ENCODE measurements at regions not wholly inside any gene's neighbourhood (a gene's known extent, or its start where the extent isn't known, plus 50 kb on each side); places are given as distances from the start of the nearest gene placed in this dataset.

GRCh38 chr3:61454006-61454585, 107.3 kb upstream of the PTPRG start:
- Histone ChIP-seq H3K9me3 (ENCODE audit: insufficient read depth, low read depth, low read length) (no peaks in the 10 kb centered on the region), H3K9me2 (replicated peaks; ENCODE audit: low read depth, low read length) (no peaks in the 10 kb centered on the region)

GRCh38 chr3:61454801-61455200, 106.6 kb upstream of the PTPRG start:
- H4K20me1 ChIP-seq (ENCODE audit: insufficient read depth, low read length, poor library complexity, severe bottlenecking), result no peaks in the 10 kb centered on the region
- no peak for TF ChIP-seq EZH2phosphoT487 (IDR thresholded peaks at IDR 0.05; ENCODE audit: borderline replicate concordance)
- no peak for TF ChIP-seq CTCF (conservative IDR thresholded peaks at IDR 0.05; ENCODE audit: low read length)
- H3F3A ChIP-seq (ENCODE audit: low read depth), result no peaks in the 10 kb centered on the region
- no peaks in the 10 kb centered on the region for H3K79me2 ChIP-seq (ENCODE audit: insufficient read depth, low read length)
- no peaks in the 10 kb centered on the region for H3K27me3 ChIP-seq (ENCODE audit: insufficient read depth, low read length, poor library complexity, severe bottlenecking)
- no peak overlapping the region for H3K4me2 ChIP-seq (ENCODE audit: low read depth, low read length, poor library complexity, severe bottlenecking)
- H3K36me3 ChIP-seq (ENCODE audit: insufficient read depth, low read length), result no peaks in the 10 kb centered on the region
- H3K4me1 ChIP-seq (ENCODE audit: insufficient read depth, low read length, poor library complexity, severe bottlenecking), result peaks cover 2% of the 10 kb centered on the region
- H3K9me2 ChIP-seq (replicated peaks; ENCODE audit: low read depth, low read length), result no peaks in the 10 kb centered on the region
- no peaks in the 10 kb centered on the region for H3K9me3 ChIP-seq (ENCODE audit: insufficient read depth, low read depth, low read length)
- no peak overlapping the region for H3K4me3 ChIP-seq (ENCODE audit: low read length, poor library complexity, severe bottlenecking)
- H3K9ac ChIP-seq (ENCODE audit: low read depth, low read length, poor library complexity, severe bottlenecking), result no peak overlapping the region
- no peak overlapping the region for H2AFZ ChIP-seq (ENCODE audit: low read length)

More at GRCh38 chr3:61454006-61454585, 107.3 kb upstream of the PTPRG start:
- Histone ChIP-seq H2AFZ (ENCODE audit: low read length) (no peak overlapping the region), H3K4me1 (ENCODE audit: insufficient read depth, low read length, poor library complexity, severe bottlenecking) (peaks cover 9% of the 10 kb centered on the region), H3K4me3 (ENCODE audit: low read length, poor library complexity, severe bottlenecking) (no peak overlapping the region), H3K36me3 (ENCODE audit: insufficient read depth, low read length) (no peaks in the 10 kb centered on the region), H3K27me3 (ENCODE audit: insufficient read depth, low read length, poor library complexity, severe bottlenecking) (no peaks in the 10 kb centered on the region), H3K79me2 (ENCODE audit: insufficient read depth, low read length) (no peaks in the 10 kb centered on the region), H4K20me1 (ENCODE audit: insufficient read depth, low read length, poor library complexity, severe bottlenecking) (no peaks in the 10 kb centered on the region), H3K4me2 (ENCODE audit: low read depth, low read length, poor library complexity, severe bottlenecking) (no peak overlapping the region), H3K9ac (ENCODE audit: low read depth, low read length, poor library complexity, severe bottlenecking) (no peak overlapping the region), H3F3A (ENCODE audit: low read depth) (no peaks in the 10 kb centered on the region)
- TF ChIP-seq CTCF (conservative IDR thresholded peaks at IDR 0.05; ENCODE audit: low read length), result no peak
- TF ChIP-seq EZH2phosphoT487 (IDR thresholded peaks at IDR 0.05; ENCODE audit: borderline replicate concordance), result no peak

GRCh38 chr3:61460636-61461035, 100.7 kb upstream of the PTPRG start:
- Histone ChIP-seq H3K4me1 (ENCODE audit: insufficient read depth, low read length, poor library complexity, severe bottlenecking) (no peaks in the 10 kb centered on the region), H3K27me3 (ENCODE audit: insufficient read depth, low read length, poor library complexity, severe bottlenecking) (no peaks in the 10 kb centered on the region), H3K36me3 (ENCODE audit: insufficient read depth, low read length) (no peaks in the 10 kb centered on the region), H4K20me1 (ENCODE audit: insufficient read depth, low read length, poor library complexity, severe bottlenecking) (no peaks in the 10 kb centered on the region), H2AFZ (ENCODE audit: low read length) (no peak overlapping the region), H3K4me3 (ENCODE audit: low read length, poor library complexity, severe bottlenecking) (no peak overlapping the region), H3K9me2 (replicated peaks; ENCODE audit: low read depth, low read length) (no peaks in the 10 kb centered on the region), H3K9me3 (ENCODE audit: insufficient read depth, low read depth, low read length) (no peaks in the 10 kb centered on the region), H3K9ac (ENCODE audit: low read depth, low read length, poor library complexity, severe bottlenecking) (no peak overlapping the region), H3K4me2 (ENCODE audit: low read depth, low read length, poor library complexity, severe bottlenecking) (no peak overlapping the region), H3K79me2 (ENCODE audit: insufficient read depth, low read length) (no peaks in the 10 kb centered on the region), H3F3A (ENCODE audit: low read depth) (no peaks in the 10 kb centered on the region)
- no peak for TF ChIP-seq EZH2phosphoT487 (IDR thresholded peaks at IDR 0.05; ENCODE audit: borderline replicate concordance)

GRCh38 chr3:61463191-61463590, 98.2 kb upstream of the PTPRG start:
- Histone ChIP-seq H3K9me3 (ENCODE audit: insufficient read depth, low read depth, low read length) (no peaks in the 10 kb centered on the region), H4K20me1 (ENCODE audit: insufficient read depth, low read length, poor library complexity, severe bottlenecking) (no peaks in the 10 kb centered on the region), H3K4me3 (ENCODE audit: low read length, poor library complexity, severe bottlenecking) (no peak overlapping the region), H2AFZ (ENCODE audit: low read length) (no peak overlapping the region), H3K9me2 (replicated peaks; ENCODE audit: low read depth, low read length) (no peaks in the 10 kb centered on the region), H3K27me3 (ENCODE audit: insufficient read depth, low read length, poor library complexity, severe bottlenecking) (no peaks in the 10 kb centered on the region), H3K9ac (ENCODE audit: low read depth, low read length, poor library complexity, severe bottlenecking) (no peak overlapping the region), H3K4me2 (ENCODE audit: low read depth, low read length, poor library complexity, severe bottlenecking) (no peak overlapping the region), H3K79me2 (ENCODE audit: insufficient read depth, low read length) (no peaks in the 10 kb centered on the region), H3K36me3 (ENCODE audit: insufficient read depth, low read length) (no peaks in the 10 kb centered on the region), H3F3A (ENCODE audit: low read depth) (no peaks in the 10 kb centered on the region), H3K4me1 (ENCODE audit: insufficient read depth, low read length, poor library complexity, severe bottlenecking) (no peaks in the 10 kb centered on the region)
- TF ChIP-seq CTCF (conservative IDR thresholded peaks at IDR 0.05; ENCODE audit: low read length), result no peak
- no peak for TF ChIP-seq EZH2phosphoT487 (IDR thresholded peaks at IDR 0.05; ENCODE audit: borderline replicate concordance)
